ENCODE measurements at regions not wholly inside any gene's neighbourhood (a gene's known extent, or its start where the extent isn't known, plus 50 kb on each side); places are given as distances from the start of the nearest gene placed in this dataset.

DNA sequence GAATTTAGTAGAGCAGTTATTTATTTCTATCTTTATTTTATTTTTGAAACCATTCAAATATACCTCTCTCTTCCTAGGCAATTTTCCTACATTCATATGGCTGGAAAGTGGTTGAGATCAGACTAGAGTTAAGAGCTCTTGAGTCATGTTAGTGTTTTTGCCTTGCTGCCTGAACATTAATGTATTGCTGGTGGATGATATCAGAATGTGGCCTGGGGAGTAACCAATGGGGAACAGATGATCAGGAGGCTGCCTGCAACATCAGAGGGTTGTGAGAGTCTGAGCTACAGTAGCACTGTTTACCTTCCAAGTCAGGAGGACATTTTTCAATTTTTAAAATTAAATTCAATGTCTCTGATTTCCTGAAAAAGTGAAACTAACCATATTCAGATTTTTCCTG is 166.3 kb upstream of the TRHDE start:
- TF ChIP-seq SIN3A (IDR thresholded peaks at IDR 0.05; ENCODE audit: low read depth) (no peak), EZH2 (IDR thresholded peaks at IDR 0.05) (no peak), YY1 (IDR thresholded peaks at IDR 0.05; ENCODE audit: extremely low read depth, insufficient replicate concordance, low read depth, low read length) (no peak), TCF7L2 (IDR thresholded peaks at IDR 0.05; ENCODE audit: borderline replicate concordance, extremely low read depth, insufficient read depth, insufficient read length) (no peak), JUND (IDR thresholded peaks at IDR 0.05) (no peak), EZH2phosphoT487 (IDR thresholded peaks at IDR 0.05; ENCODE audit: borderline replicate concordance) (no peak), ZFX (IDR thresholded peaks at IDR 0.05) (no peak), SP1 (IDR thresholded peaks at IDR 0.05; ENCODE audit: low read depth) (no peak), CEBPB (IDR thresholded peaks at IDR 0.05; ENCODE audit: low read depth) (no peak), CBX3 (IDR thresholded peaks at IDR 0.05; ENCODE audit: low read depth) (no peak), POLR2A (IDR thresholded peaks at IDR 0.05; ENCODE audit: borderline replicate concordance, extremely low read depth, insufficient read depth, insufficient read length) (no peak), EGR1 (IDR thresholded peaks at IDR 0.05; ENCODE audit: low read depth) (no peak), FOSL1 (IDR thresholded peaks at IDR 0.05; ENCODE audit: low read depth) (no peak), ZNF274 (IDR thresholded peaks at IDR 0.05; ENCODE audit: low read depth, low read length) (no peak), ELF1 (IDR thresholded peaks at IDR 0.05; ENCODE audit: borderline replicate concordance, low read depth) (no peak), RAD21 (IDR thresholded peaks at IDR 0.05; ENCODE audit: low read depth) (no peak)
- TF ChIP-seq, protein P1, sequence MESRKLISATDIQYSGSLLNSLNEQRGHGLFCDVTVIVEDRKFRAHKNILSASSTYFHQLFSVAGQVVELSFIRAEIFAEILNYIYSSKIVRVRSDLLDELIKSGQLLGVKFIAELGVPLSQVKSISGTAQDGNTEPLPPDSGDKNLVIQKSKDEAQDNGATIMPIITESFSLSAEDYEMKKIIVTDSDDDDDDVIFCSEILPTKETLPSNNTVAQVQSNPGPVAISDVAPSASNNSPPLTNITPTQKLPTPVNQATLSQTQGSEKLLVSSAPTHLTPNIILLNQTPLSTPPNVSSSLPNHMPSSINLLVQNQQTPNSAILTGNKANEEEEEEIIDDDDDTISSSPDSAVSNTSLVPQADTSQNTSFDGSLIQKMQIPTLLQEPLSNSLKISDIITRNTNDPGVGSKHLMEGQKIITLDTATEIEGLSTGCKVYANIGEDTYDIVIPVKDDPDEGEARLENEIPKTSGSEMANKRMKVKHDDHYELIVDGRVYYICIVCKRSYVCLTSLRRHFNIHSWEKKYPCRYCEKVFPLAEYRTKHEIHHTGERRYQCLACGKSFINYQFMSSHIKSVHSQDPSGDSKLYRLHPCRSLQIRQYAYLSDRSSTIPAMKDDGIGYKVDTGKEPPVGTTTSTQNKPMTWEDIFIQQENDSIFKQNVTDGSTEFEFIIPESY (IDR thresholded peaks at IDR 0.05; ENCODE audit: extremely low read depth, insufficient replicate concordance, low read length): no peak
- TF ChIP-seq, protein P2, sequence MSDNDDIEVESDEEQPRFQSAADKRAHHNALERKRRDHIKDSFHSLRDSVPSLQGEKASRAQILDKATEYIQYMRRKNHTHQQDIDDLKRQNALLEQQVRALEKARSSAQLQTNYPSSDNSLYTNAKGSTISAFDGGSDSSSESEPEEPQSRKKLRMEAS (IDR thresholded peaks at IDR 0.05): no peak
- TF ChIP-seq, protein P3, sequence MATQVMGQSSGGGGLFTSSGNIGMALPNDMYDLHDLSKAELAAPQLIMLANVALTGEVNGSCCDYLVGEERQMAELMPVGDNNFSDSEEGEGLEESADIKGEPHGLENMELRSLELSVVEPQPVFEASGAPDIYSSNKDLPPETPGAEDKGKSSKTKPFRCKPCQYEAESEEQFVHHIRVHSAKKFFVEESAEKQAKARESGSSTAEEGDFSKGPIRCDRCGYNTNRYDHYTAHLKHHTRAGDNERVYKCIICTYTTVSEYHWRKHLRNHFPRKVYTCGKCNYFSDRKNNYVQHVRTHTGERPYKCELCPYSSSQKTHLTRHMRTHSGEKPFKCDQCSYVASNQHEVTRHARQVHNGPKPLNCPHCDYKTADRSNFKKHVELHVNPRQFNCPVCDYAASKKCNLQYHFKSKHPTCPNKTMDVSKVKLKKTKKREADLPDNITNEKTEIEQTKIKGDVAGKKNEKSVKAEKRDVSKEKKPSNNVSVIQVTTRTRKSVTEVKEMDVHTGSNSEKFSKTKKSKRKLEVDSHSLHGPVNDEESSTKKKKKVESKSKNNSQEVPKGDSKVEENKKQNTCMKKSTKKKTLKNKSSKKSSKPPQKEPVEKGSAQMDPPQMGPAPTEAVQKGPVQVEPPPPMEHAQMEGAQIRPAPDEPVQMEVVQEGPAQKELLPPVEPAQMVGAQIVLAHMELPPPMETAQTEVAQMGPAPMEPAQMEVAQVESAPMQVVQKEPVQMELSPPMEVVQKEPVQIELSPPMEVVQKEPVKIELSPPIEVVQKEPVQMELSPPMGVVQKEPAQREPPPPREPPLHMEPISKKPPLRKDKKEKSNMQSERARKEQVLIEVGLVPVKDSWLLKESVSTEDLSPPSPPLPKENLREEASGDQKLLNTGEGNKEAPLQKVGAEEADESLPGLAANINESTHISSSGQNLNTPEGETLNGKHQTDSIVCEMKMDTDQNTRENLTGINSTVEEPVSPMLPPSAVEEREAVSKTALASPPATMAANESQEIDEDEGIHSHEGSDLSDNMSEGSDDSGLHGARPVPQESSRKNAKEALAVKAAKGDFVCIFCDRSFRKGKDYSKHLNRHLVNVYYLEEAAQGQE (IDR thresholded peaks at IDR 0.05; ENCODE audit: low read depth): no peak
- DNase-seq (ENCODE audit: low read depth, low spot score) (no peak), ATAC-seq (no peak)
- Histone ChIP-seq H3K4me1 (ENCODE audit: control insufficient read depth in 1 of 2, insufficient read depth in 2 of 2, low read length in 2 of 2) (no peaks in the 10 kb centered on the region), H3K9me3 (ENCODE audit: control insufficient read depth in 1 of 2, insufficient read depth in 1 of 2, low read depth in 1 of 2, low read length in 2 of 2) (no peaks in the 10 kb centered on the region), H3K4me2 (ENCODE audit: low read length) (no peak overlapping the region), H3K9ac (ENCODE audit: low read length) (no peak overlapping the region), H4K20me1 (ENCODE audit: insufficient read depth) (no peaks in the 10 kb centered on the region), H3K9me2 (ENCODE audit: insufficient read depth) (no peaks in the 10 kb centered on the region), H3K27me3 (ENCODE audit: insufficient read depth, low read length) (no peaks in the 10 kb centered on the region), H3K79me2 (ENCODE audit: insufficient read depth, low read length) (no peaks in the 10 kb centered on the region), H3K27ac (ENCODE audit: low read depth, low read length) (no peak overlapping the region), H2AFZ (ENCODE audit: low read depth, low read length, poor library complexity, severe bottlenecking) (no peak overlapping the region), H3K4me3 (replicated peaks in 1 of 2; ENCODE audit: low read depth in 1 of 2, low read length in 2 of 2) (no peak overlapping the region), H3K36me3 (ENCODE audit: control insufficient read depth in 1 of 2, insufficient read depth in 2 of 2, low read length in 2 of 2) (no peaks in the 10 kb centered on the region)
- intact Hi-C loops (cut with micrococcal nuclease): no loop called here
- ChIA-PET RAD21 (ENCODE audit: low non-redundant PET in 1 of 2, low total read pairs in 2 of 2, uncharacterized antibody in 2 of 2, unreplicated experiment in 2 of 2) (no interaction called here), POLR2A (no interaction called here), CTCF (no interaction called here)
- BruUV-seq (replicated peaks): no TSS peak

Data from HCT116 (cell line).